ENCODE measurements at regions not wholly inside any gene's neighbourhood (a gene's known extent, or its start where the extent isn't known, plus 50 kb on each side); places are given as distances from the start of the nearest gene placed in this dataset.

DNA sequence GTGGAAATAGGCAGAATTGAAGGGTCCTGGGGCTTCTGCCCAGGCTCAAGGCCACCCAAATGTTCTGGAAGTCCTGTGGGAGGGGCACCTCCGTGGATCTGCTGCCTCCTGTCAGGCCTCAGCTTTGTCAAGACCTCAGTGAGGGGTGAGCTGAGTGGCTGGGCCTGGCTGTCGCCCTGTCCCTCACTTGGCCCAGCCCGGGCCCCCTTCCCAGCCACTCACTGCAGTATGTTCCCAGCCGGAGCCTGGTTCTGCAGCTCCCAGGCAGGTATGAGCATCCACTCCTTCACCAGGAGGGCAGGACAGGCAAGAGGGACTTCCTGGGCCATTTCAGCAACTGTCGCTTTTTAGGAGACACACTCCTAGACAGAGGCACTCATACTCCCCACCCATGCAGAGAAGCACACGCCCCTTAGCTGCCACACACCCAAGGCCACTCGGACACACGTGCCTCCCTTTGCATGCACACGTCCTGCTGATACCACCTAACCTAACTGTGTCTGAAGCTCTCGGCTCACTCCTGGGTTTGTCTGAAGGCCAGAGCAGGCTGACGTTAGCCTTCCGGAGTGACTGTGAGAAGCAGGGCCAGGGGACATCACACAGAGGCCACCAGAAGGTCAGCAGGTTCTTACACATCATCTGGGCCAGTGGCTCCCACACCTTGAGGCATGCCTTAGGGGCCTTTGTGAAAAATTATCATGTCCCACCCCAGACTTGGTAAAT lies 72.2 kb upstream of the COL13A1 start:
- H3K27me3 ChIP-seq = no peaks in the 10 kb centered on the region
- intact Hi-C loops (cut with DNase I) = no loop called here
- H3K4me1 ChIP-seq = no peaks in the 10 kb centered on the region
- DNase-seq = no peak
- H3K4me3 ChIP-seq = no peak overlapping the region
- no peaks in the 10 kb centered on the region for H3K36me3 ChIP-seq
- no peak for TF ChIP-seq CTCF (IDR thresholded peaks at IDR 0.05)
- H3K9me3 ChIP-seq = no peaks in the 10 kb centered on the region
- H3K9ac ChIP-seq (ENCODE audit: low read depth in 2 of 2, low read length in 2 of 2) = no peak overlapping the region
- no peak overlapping the region for H3K27ac ChIP-seq

DNA sequence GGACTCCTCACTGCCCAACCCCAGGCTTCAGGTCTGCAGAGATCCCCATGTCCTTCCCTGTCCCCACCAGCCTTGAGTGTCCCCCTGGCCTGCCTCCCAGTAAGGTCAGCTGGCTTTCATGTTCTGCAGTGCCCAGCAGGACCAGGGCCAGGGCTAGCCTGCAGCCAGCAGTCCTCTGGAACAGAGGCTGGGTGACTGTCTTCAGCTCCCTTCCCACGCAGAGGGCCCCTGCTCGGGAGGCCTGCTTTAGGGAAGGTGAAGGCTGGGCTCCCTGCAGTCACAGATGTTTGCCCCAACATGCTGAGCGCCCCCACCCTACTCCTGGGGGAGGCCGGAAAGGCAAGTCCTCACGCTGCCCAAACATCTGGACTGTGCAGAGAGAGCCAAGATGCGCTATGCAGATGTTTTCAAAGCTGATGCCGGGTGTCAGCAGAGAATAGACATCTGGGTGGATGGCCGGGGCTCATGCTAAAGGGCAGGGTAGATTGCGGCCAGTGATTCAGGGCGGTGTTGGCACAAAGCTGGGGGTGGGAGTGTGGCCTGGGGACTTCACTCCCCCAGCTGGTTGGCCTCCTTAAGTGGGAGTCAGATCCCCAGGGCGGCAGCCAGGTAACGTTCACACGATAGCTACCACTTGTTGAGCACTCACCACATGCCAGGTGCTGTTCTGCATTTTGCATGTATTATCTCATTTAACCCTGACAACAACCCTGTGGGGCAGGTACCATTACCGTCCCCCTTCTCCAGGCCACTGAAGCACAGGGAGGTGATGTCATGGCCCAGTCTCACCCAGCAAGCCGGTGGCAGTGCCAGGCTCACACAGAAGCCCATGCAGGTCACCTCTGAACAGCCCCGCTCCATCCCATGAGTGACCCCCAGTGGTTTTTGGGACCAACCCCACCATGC lies 71.2 kb upstream of the COL13A1 start:
- no peak overlapping the region for H3K4me3 ChIP-seq
- intact Hi-C loops (cut with DNase I) = no loop called here
- no peak overlapping the region for H3K27ac ChIP-seq
- no peaks in the 10 kb centered on the region for H3K27me3 ChIP-seq
- TF ChIP-seq CTCF (IDR thresholded peaks at IDR 0.05) = no peak
- H3K9ac ChIP-seq (ENCODE audit: low read depth in 2 of 2, low read length in 2 of 2) = no peak overlapping the region
- no peaks in the 10 kb centered on the region for H3K9me3 ChIP-seq
- DNase-seq = no peak
- no peaks in the 10 kb centered on the region for H3K4me1 ChIP-seq
- no peaks in the 10 kb centered on the region for H3K36me3 ChIP-seq

- Histone ChIP-seq H3K9me3 (no peaks in the 10 kb centered on the region), H3K9ac (ENCODE audit: low read depth in 2 of 2, low read length in 2 of 2) (no peak overlapping the region), H3K36me3 (no peaks in the 10 kb centered on the region), H3K4me3 (no peak overlapping the region), H3K4me1 (no peaks in the 10 kb centered on the region), H3K27me3 (no peaks in the 10 kb centered on the region), H3K27ac (no peak overlapping the region)
- intact Hi-C loops (cut with DNase I) = no loop called here
- peak; percentile 39 for DNase-seq
- no peak for TF ChIP-seq CTCF (IDR thresholded peaks at IDR 0.05)
Measured at GRCh38 chr10:69731184-69731583, 70.5 kb upstream of the COL13A1 start.

DNA sequence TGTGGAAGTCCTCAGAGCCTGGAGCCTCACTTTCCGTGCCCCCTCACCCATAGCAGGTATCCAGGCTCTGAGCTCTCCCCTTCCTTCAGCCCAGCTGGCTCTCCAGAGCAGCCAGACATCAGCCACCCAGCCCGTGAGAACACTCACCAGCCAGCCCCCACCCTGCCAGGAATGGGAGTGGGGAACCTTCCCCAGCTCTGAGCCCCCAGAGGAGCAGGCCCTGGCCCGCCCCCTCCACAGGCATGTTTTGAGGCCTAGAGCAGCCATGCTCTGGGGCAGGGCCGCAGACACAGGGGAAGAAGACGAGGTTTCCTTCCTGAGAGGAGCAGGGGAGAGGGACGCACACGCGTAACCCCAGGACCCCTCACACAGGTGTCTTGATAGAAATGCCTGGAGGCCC lies 70.0 kb upstream of the COL13A1 start:
- Histone ChIP-seq H3K9ac (ENCODE audit: low read depth in 2 of 2, low read length in 2 of 2) (no peak overlapping the region), H3K4me3 (no peak overlapping the region), H3K36me3 (no peaks in the 10 kb centered on the region), H3K9me3 (no peaks in the 10 kb centered on the region), H3K27ac (no peak overlapping the region), H3K27me3 (no peaks in the 10 kb centered on the region), H3K4me1 (no peaks in the 10 kb centered on the region)
- DNase-seq = no peak
- no peak for TF ChIP-seq CTCF (IDR thresholded peaks at IDR 0.05)
- intact Hi-C loops (cut with DNase I) = no loop called here

DNA sequence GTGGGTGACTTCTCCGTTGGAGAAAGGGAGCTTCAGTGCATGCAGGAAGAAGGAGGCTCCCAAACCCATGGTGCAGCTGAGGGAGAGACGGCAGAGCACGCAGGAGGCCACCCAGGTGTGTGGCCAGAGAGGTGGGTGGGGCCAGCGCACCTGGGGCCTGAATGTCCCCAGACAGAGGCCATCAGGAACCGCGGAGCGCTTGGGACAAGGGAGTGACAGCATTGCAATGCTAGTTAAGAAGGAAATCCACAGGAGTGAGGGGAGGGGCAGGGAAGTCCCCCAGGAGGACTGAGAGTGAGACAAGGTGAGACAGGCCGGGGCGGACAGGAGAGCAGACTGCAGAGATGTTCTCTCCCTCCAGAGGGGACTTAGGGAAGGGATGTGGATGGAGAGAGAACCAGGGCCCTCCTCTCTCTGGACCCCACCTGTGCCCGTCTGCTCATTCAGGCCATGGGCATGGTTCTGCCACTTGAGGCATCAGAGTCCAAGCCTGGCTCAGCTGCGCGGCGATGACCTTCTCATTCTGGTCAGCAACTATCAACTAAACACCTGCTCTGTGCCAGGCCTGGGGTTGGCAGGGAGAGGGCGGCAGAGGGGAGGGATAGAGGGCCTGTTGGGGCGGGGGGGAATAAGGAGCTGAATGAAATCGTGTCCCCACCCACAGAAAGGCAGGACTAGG lies 69.4 kb upstream of the COL13A1 start:
- no peak for TF ChIP-seq CTCF (IDR thresholded peaks at IDR 0.05)
- intact Hi-C loops (cut with DNase I) = no loop called here
- H3K4me1 ChIP-seq = no peaks in the 10 kb centered on the region

More for the DNA sequence above, 69.4 kb upstream of the COL13A1 start:
- H3K4me3 ChIP-seq = no peak overlapping the region
- no peaks in the 10 kb centered on the region for H3K36me3 ChIP-seq
- no peaks in the 10 kb centered on the region for H3K9me3 ChIP-seq
- H3K9ac ChIP-seq (ENCODE audit: low read depth in 2 of 2, low read length in 2 of 2) = no peak overlapping the region
- H3K27me3 ChIP-seq = no peaks in the 10 kb centered on the region
- H3K27ac ChIP-seq = no peak overlapping the region
- DNase-seq = no peak

All from colonic mucosa (tissue), 4 donors.